A673 (cell line): ENCODE measurements at regions not wholly inside any gene's neighbourhood (a gene's known extent, or its start where the extent isn't known, plus 50 kb on each side); places are given as distances from the start of the nearest gene placed in this dataset.

Source experiments
- BruUV-seq: library from RNA; stranded (reverse); fragments of 400-500 nt; replicated peaks from 2 replicates; lab custom pipeline; 2021; lab: Mats Ljungman, UMichigan
- CTCF ChIA-PET: fragments of 300-600 bp; sonication (Branson Sonifier 250); formaldehyde crosslinking; loops from one replicate; lab custom pipeline; 2022; ENCODE audit warnings: antibody characterized with exemption; lab: Charles Lee
- POLR2A ChIA-PET: fragments of 300-600 bp; sonication (Branson Sonifier 250); formaldehyde crosslinking; loops from one replicate; lab custom pipeline; 2022; ENCODE audit warnings: antibody characterized with exemption; ENCODE audit not compliant: low non-redundant PET; lab: Charles Lee
- DNase-seq: peaks from one replicate; pipeline ENCODE4 v3.0.0-alpha.2; 2015; ENCODE audit warnings: low spot score
- H3K27ac ChIP-seq: fragments of 200-600 bp; sonication (generic); 2 replicates; pipeline ENCODE4 v1.5.1; 2016; ENCODE audit warnings: mixed run types, low read depth, mild to moderate bottlenecking, mixed read lengths, antibody characterized with exemption, low read length; ENCODE audit not compliant: poor library complexity, severe bottlenecking
- H3K27me3 ChIP-seq: fragments of 200-600 bp; sonication (generic); replicated peaks from 2 replicates; pipeline ENCODE4 v1.6.1; 2017; ENCODE audit warnings: mixed run types, low read depth, mild to moderate bottlenecking, mixed read lengths, antibody characterized with exemption, low read length; ENCODE audit not compliant: insufficient read depth, poor library complexity
- H3K36me3 ChIP-seq: fragments of 200-600 bp; sonication (generic); 2 replicates; pipeline ENCODE4 v1.6.1; 2016; ENCODE audit warnings: mixed run types, mild to moderate bottlenecking, mixed read lengths, antibody characterized with exemption, low read length; ENCODE audit not compliant: insufficient read depth, poor library complexity, severe bottlenecking
- H3K4me1 ChIP-seq: fragments of 200-600 bp; sonication (generic); 2 replicates; pipeline ENCODE4 v1.6.1; 2017; ENCODE audit warnings: mixed run types, mild to moderate bottlenecking, mixed read lengths, antibody characterized with exemption, low read length; ENCODE audit not compliant: insufficient read depth, poor library complexity, severe bottlenecking
- H3K4me3 ChIP-seq: fragments of 200-600 bp; sonication (generic); 2 replicates; pipeline ENCODE4 v1.5.1; 2016; ENCODE audit warnings: low read depth, mixed run types, mild to moderate bottlenecking, mixed read lengths, low read length; ENCODE audit not compliant: poor library complexity, severe bottlenecking
- H3K9me3 ChIP-seq: fragments of 200-600 bp; sonication (generic); 2 replicates; pipeline ENCODE4 v1.6.1; 2016; ENCODE audit warnings: mixed run types, low read depth, mild to moderate bottlenecking, mixed read lengths, antibody characterized with exemption, low read length; ENCODE audit not compliant: poor library complexity, severe bottlenecking
- EZH2 ChIP-seq: fragments of 200-600 bp; sonication (generic); IDR thresholded peaks from 2 replicates; pipeline ENCODE4 v1.6.1; 2017; ENCODE audit warnings: borderline replicate concordance, low read depth, mild to moderate bottlenecking, mixed read lengths, antibody characterized with exemption, low read length; ENCODE audit not compliant: poor library complexity, severe bottlenecking
- intact Hi-C: fragments of 100-400 bp; cut with micrococcal nuclease; formaldehyde crosslinking; loops from one replicate; pipeline ENCODE4 v1.10.0; 2022; ENCODE audit not compliant: unreplicated experiment
- TF ChIP-seq, protein P1 (sequence below): fragments of 300-800, 200-600 bp; sonication (generic); conservative IDR thresholded peaks from 2 replicates; pipeline ENCODE4 v1.5.1; 2017; ENCODE audit warnings: low read depth, mild to moderate bottlenecking, antibody characterized with exemption, low read length, moderate library complexity, mixed read lengths

DNA sequence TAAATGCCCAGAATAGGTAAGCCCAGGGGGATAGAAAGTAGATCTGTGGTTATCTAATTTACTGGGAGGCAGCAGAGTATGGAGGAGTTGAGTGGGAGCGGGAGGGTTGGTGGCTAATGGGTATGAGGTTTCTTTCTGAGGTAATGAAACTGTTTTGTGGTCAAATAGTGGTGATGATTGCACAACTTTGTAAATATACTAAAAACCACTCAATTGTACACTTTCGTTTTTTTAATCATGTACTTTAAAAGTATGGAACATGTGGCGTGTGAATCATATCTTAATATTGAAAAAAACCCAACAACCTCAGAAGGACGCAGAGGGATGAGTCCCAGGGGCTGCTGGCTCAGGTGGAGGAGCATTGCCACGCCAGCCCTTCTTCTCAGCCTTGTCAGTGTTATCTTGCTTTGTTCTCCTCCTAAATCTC lies 118.1 kb downstream of the WDR11 start:
- H3K36me3 ChIP-seq: no peaks in the 10 kb centered on the region
- no peak overlapping the region for H3K4me3 ChIP-seq
- no peak overlapping the region for H3K27ac ChIP-seq
- peaks cover 2% of the 10 kb centered on the region for H3K27me3 ChIP-seq
- intact Hi-C loops: no loop called here
- no peak for TF ChIP-seq EZH2
- TF ChIP-seq, protein P1, sequence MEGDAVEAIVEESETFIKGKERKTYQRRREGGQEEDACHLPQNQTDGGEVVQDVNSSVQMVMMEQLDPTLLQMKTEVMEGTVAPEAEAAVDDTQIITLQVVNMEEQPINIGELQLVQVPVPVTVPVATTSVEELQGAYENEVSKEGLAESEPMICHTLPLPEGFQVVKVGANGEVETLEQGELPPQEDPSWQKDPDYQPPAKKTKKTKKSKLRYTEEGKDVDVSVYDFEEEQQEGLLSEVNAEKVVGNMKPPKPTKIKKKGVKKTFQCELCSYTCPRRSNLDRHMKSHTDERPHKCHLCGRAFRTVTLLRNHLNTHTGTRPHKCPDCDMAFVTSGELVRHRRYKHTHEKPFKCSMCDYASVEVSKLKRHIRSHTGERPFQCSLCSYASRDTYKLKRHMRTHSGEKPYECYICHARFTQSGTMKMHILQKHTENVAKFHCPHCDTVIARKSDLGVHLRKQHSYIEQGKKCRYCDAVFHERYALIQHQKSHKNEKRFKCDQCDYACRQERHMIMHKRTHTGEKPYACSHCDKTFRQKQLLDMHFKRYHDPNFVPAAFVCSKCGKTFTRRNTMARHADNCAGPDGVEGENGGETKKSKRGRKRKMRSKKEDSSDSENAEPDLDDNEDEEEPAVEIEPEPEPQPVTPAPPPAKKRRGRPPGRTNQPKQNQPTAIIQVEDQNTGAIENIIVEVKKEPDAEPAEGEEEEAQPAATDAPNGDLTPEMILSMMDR: no peak
- no peaks in the 10 kb centered on the region for H3K4me1 ChIP-seq
- DNase-seq: no peak
- ChIA-PET CTCF (no interaction called here), POLR2A (no interaction called here)
- BruUV-seq: no TSS peak
- H3K9me3 ChIP-seq: peaks cover 6% of the 10 kb centered on the region

DNA sequence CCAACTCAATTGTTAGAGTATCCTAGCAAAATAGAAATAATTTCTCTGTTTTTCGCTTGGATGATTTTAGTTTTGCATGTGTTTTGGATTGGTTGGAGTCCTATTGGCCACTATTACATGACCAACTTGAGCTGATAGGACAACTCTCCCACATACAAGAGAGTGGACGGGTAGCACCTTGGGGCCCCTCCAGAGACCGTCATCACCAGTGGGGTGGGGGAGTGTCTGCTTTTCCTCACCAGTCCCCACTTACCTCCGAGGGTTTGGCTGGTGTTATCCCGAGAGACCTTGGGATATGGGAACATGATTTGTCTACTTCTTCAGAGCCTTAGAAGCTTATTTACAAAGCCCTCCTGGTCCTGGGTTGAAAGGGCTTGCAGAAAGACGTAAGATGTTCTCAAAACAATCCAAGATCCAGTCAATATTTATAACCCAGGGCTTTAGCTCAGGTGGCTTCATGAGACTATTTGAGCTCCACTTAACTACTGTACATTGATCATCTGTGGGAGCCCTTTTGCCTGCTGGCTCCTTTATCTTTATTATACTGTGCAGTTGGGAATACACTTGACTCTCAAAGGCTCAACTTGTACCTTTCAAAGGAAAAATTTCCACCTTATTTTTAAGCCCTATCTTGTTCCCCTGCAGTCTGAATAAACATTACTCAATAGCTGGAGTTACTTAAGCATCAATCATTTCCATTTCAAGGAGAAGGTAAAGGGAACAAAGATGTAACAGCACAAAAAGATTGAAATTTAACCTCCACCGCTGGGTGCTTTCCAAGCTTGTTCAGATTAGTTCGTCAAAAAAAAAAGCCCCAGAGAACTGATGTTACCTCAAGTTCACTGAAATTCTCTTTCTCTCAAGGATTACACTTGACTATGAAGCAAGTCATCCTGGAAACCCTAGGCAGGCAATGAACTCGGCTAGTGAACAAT lies 119.7 kb downstream of the WDR11 start:
- BruUV-seq: no TSS peak
- DNase-seq: no peak
- ChIA-PET POLR2A (no interaction called here), CTCF (no interaction called here)
- Histone ChIP-seq H3K36me3 (no peaks in the 10 kb centered on the region), H3K4me3 (no peak overlapping the region), H3K9me3 (peaks cover 6% of the 10 kb centered on the region), H3K27ac (no peak overlapping the region), H3K4me1 (no peaks in the 10 kb centered on the region), H3K27me3 (peaks cover 2% of the 10 kb centered on the region)
- TF ChIP-seq, protein P1: no peak
- no peak for TF ChIP-seq EZH2
- intact Hi-C loops: no loop called here

DNA sequence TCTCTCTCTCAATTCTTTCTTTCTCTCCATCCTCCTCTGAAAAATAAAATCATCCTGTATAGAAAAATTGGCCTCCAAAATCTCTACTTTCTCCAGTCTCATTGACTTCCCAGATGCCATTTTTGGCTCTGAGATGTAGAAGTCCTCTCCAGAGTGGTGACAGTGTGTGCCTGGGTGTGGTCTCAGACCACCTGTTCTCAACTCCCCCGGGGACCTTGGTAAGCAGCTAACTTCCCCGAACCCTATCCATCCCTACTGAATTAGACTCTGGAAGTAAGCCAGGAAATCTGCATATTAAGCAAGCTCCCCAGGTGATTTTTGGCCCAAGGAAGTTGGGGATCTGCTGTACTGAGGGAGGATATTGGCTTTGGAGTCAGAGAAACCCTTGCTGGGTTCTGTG lies 120.5 kb downstream of the WDR11 start:
- Histone ChIP-seq H3K27me3 (peaks cover 2% of the 10 kb centered on the region), H3K4me1 (no peaks in the 10 kb centered on the region), H3K27ac (no peak overlapping the region), H3K36me3 (no peaks in the 10 kb centered on the region), H3K4me3 (no peak overlapping the region), H3K9me3 (peaks cover 6% of the 10 kb centered on the region)
- BruUV-seq: no TSS peak
- DNase-seq: no peak
- ChIA-PET CTCF (no interaction called here), POLR2A (no interaction called here)
- TF ChIP-seq, protein P1: no peak
- TF ChIP-seq EZH2: no peak
- intact Hi-C loops: no loop called here
